GM23338 (cell line): ENCODE measurements at regions not wholly inside any gene's neighbourhood (a gene's known extent, or its start where the extent isn't known, plus 50 kb on each side); places are given as distances from the start of the nearest gene placed in this dataset.

ENCODE experiments used
- ATAC-seq: fragments of 200-7000 bp; cut with Tn5 transposase; 3 replicates; pipeline ENCODE4 v1.9.1; 2020
- DNase-seq: peaks from one replicate; pipeline ENCODE4 v3.0.0-alpha.2; 2015; ENCODE audit warnings: low spot score
- H2AFZ ChIP-seq: fragments of 200-600 bp; sonication (generic); 2 replicates; pipeline ENCODE4 v1.8.0; 2016; ENCODE audit warnings: antibody characterized with exemption, mild to moderate bottlenecking, moderate library complexity
- H3F3A ChIP-seq: fragments of 200-600 bp; sonication (generic); replicated peaks from 2 replicates; pipeline ENCODE4 v1.8.0; 2017; ENCODE audit warnings: antibody characterized with exemption, mixed run types, low read depth
- H3K27ac ChIP-seq: fragments of 200-600 bp; sonication (generic); 2 replicates; pipeline ENCODE4 v1.6.1; 2016; ENCODE audit warnings: low read depth
- H3K27me3 ChIP-seq: fragments of 200-600 bp; sonication (generic); 2 replicates; pipeline ENCODE4 v1.8.0; 2016; ENCODE audit warnings: mild to moderate bottlenecking, mixed run types, moderate library complexity; ENCODE audit not compliant: insufficient read depth
- H3K36me3 ChIP-seq: fragments of 200-600 bp; sonication (generic); 2 replicates; pipeline ENCODE4 v1.8.0; 2016; ENCODE audit warnings: mild to moderate bottlenecking; ENCODE audit not compliant: insufficient read depth
- H3K4me1 ChIP-seq: fragments of 200-600 bp; sonication (generic); 2 replicates; pipeline ENCODE4 v1.8.0; 2016; ENCODE audit warnings: mild to moderate bottlenecking, moderate library complexity; ENCODE audit not compliant: insufficient read depth
- H3K4me2 ChIP-seq: fragments of 200-600 bp; sonication (generic); 2 replicates; pipeline ENCODE4 v1.7.1; 2017; ENCODE audit warnings: mixed run types
- H3K4me3 ChIP-seq: fragments of 200-600 bp; sonication (generic); 2 replicates; pipeline ENCODE4 v1.6.1; 2016; ENCODE audit warnings: mixed run types
- H3K79me2 ChIP-seq: fragments of 200-600 bp; sonication (generic); replicated peaks from 2 replicates; pipeline ENCODE4 v1.8.0; 2017; ENCODE audit warnings: mild to moderate bottlenecking; ENCODE audit not compliant: insufficient read depth
- H3K9me2 ChIP-seq: fragments of 200-600 bp; sonication (generic); 2 replicates; pipeline ENCODE4 v1.8.0; 2017; ENCODE audit not compliant: insufficient read depth
- H4K20me1 ChIP-seq: fragments of 200-600 bp; sonication (generic); replicated peaks from 2 replicates; pipeline ENCODE4 v1.8.0; 2017; ENCODE audit warnings: mild to moderate bottlenecking; ENCODE audit not compliant: insufficient read depth
- H3K27ac Mint-ChIP-seq: 2 replicates; pipeline ENCODE4 v1.8.0; 2020; ENCODE audit warnings: inconsistent platforms, mild to moderate bottlenecking, moderate library complexity, mixed read lengths
- H3K27me3 Mint-ChIP-seq: 3 replicates; pipeline ENCODE4 v1.8.0; 2022; ENCODE audit warnings: low read depth, mild to moderate bottlenecking, moderate library complexity, mixed read lengths, inconsistent platforms; ENCODE audit not compliant: insufficient read depth, poor library complexity
- H3K36me3 Mint-ChIP-seq: 3 replicates; pipeline ENCODE4 v1.8.0; 2021; ENCODE audit warnings: low read depth, mild to moderate bottlenecking, inconsistent platforms, moderate library complexity, mixed read lengths
- H3K4me1 Mint-ChIP-seq: 3 replicates; pipeline ENCODE4 v1.8.0; 2020; ENCODE audit warnings: mild to moderate bottlenecking, inconsistent platforms, mixed read lengths
- H3K4me3 Mint-ChIP-seq: 3 replicates; pipeline ENCODE4 v1.8.0; 2021; ENCODE audit warnings: moderate library complexity, mild to moderate bottlenecking, inconsistent platforms, mixed read lengths
- H3K9me3 Mint-ChIP-seq: 3 replicates; pipeline ENCODE4 v1.8.0; 2020; ENCODE audit warnings: moderate library complexity, mild to moderate bottlenecking, inconsistent platforms, mixed read lengths
- CREB1 ChIP-seq: fragments of 250-450 bp; sonication (Bioruptor Pico); IDR thresholded peaks from 2 replicates; pipeline ENCODE4 v1.5.0; 2020; ENCODE audit warnings: low read depth, mild to moderate bottlenecking, moderate library complexity
- ETS1 ChIP-seq: IDR thresholded peaks from 2 replicates; pipeline ENCODE4 v1.6.1; 2016; ENCODE audit warnings: antibody characterized with exemption
- EZH2 ChIP-seq: fragments of 200-600 bp; sonication (generic); IDR thresholded peaks from one replicate; pipeline ENCODE4 v1.8.0; 2017; ENCODE audit warnings: antibody characterized with exemption, mild to moderate bottlenecking, low read depth; ENCODE audit not compliant: unreplicated experiment
- EZH2phosphoT487 ChIP-seq: fragments of 200-600 bp; sonication (generic); IDR thresholded peaks from one replicate; pipeline ENCODE4 v1.8.1; 2018; ENCODE audit warnings: antibody characterized with exemption; ENCODE audit not compliant: unreplicated experiment
- JUNB ChIP-seq: IDR thresholded peaks from one replicate; pipeline ENCODE4 v1.6.1; 2016; ENCODE audit warnings: antibody characterized with exemption; ENCODE audit not compliant: unreplicated experiment
- NANOG ChIP-seq: IDR thresholded peaks from 2 replicates; pipeline ENCODE4 v1.6.1; 2016; ENCODE audit warnings: antibody characterized with exemption, borderline replicate concordance
- POLR2AphosphoS5 ChIP-seq: IDR thresholded peaks from 2 replicates; pipeline ENCODE4 v1.6.1; 2016; ENCODE audit warnings: antibody characterized with exemption, low read depth
- STAT1 ChIP-seq: IDR thresholded peaks from one replicate; pipeline ENCODE4 v1.6.1; 2016; ENCODE audit warnings: antibody characterized with exemption; ENCODE audit not compliant: unreplicated experiment
- ZNF114 ChIP-seq: fragments of 250-450 bp; sonication (Bioruptor Pico); IDR thresholded peaks from 2 replicates; pipeline ENCODE4 v1.5.0; 2020; ENCODE audit warnings: mild to moderate bottlenecking, moderate library complexity
- ZNF331 ChIP-seq: fragments of 250-450 bp; sonication (Bioruptor Pico); IDR thresholded peaks from 2 replicates; pipeline ENCODE4 v1.5.0; 2020; ENCODE audit warnings: low read depth, mild to moderate bottlenecking, moderate library complexity
- ZNF462 ChIP-seq: fragments of 250-450 bp; sonication (Bioruptor Pico); IDR thresholded peaks from 2 replicates; pipeline ENCODE4 v1.5.0; 2020; ENCODE audit warnings: mild to moderate bottlenecking, moderate library complexity
- TF ChIP-seq, protein P1 (sequence below): IDR thresholded peaks from one replicate; pipeline ENCODE4 v1.6.1; 2018; ENCODE audit warnings: antibody characterized with exemption; ENCODE audit not compliant: unreplicated experiment
- TF ChIP-seq, protein P2 (sequence below), 2 experiments: fragments of 200-600 bp in 1 of 2; sonication (generic) in 1 of 2; conservative IDR thresholded peaks; 2 replicates each; pipeline versions ENCODE4 v1.5.1 to v1.6.1; 2016 to 2017; ENCODE audit warnings: antibody characterized with exemption in 2 of 2, low read depth in 2 of 2, mild to moderate bottlenecking in 2 of 2, moderate library complexity in 1 of 2

DNA sequence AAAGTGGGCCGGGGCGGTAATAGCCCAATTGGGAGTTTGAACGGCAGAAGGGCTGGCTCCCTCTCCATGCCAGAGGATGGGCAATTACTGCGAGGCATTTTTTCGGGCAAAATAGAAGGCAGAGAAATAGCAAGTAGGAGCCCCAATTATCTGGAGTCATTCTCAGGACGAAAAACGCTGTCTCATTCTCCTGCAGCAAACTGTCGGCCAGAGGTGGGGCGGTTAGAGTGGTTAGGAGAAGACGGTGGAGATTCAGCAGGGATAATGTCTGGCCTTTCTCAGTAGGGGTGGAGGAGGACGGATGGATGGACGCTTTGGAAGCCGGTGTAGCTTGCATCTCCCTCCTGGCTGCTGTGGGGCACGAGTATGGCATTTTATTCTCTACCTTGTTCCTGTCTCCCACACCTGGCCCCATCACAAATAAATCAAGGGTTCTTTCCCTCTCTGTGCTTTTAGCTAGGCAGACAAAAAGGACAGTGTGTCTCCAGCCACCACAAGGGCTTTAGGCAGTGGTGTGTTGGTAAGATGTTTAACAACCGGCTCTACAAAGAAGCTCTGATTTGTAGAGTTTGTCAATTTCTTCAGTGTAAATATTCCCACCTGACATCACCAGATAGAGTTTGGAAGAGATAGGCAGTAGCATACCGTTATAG, 140.5 kb upstream of the LHX5 start:
- peak overlapping the region; percentile 98 for H3K4me2 ChIP-seq
- H3K27me3 Mint-ChIP-seq: peaks cover 18% of the 10 kb centered on the region
- no peak overlapping the region for H3K27ac Mint-ChIP-seq
- peak overlapping the region; percentile 48 for H2AFZ ChIP-seq
- H3K4me3 ChIP-seq: peak overlapping the region; percentile 81; the same call in 1 of the 2 replicates
- peaks cover 38% of the 10 kb centered on the region for H3K4me1 Mint-ChIP-seq
- H3K9me2 ChIP-seq: no peaks in the 10 kb centered on the region
- peaks cover 8% of the 10 kb centered on the region; the same call in 1 of the 2 replicates for H3K27me3 ChIP-seq
- no peaks in the 10 kb centered on the region for H3K79me2 ChIP-seq
- peaks cover 3% of the 10 kb centered on the region; the same call in 2 of the 3 replicates for H3K36me3 Mint-ChIP-seq
- TF ChIP-seq, protein P1, sequence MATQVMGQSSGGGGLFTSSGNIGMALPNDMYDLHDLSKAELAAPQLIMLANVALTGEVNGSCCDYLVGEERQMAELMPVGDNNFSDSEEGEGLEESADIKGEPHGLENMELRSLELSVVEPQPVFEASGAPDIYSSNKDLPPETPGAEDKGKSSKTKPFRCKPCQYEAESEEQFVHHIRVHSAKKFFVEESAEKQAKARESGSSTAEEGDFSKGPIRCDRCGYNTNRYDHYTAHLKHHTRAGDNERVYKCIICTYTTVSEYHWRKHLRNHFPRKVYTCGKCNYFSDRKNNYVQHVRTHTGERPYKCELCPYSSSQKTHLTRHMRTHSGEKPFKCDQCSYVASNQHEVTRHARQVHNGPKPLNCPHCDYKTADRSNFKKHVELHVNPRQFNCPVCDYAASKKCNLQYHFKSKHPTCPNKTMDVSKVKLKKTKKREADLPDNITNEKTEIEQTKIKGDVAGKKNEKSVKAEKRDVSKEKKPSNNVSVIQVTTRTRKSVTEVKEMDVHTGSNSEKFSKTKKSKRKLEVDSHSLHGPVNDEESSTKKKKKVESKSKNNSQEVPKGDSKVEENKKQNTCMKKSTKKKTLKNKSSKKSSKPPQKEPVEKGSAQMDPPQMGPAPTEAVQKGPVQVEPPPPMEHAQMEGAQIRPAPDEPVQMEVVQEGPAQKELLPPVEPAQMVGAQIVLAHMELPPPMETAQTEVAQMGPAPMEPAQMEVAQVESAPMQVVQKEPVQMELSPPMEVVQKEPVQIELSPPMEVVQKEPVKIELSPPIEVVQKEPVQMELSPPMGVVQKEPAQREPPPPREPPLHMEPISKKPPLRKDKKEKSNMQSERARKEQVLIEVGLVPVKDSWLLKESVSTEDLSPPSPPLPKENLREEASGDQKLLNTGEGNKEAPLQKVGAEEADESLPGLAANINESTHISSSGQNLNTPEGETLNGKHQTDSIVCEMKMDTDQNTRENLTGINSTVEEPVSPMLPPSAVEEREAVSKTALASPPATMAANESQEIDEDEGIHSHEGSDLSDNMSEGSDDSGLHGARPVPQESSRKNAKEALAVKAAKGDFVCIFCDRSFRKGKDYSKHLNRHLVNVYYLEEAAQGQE: no peak
- TF ChIP-seq NANOG (no peak), STAT1 (no peak), JUNB (no peak), ZNF462 (CRISPR knock-in tag) (no peak), POLR2AphosphoS5 (no peak), ZNF331 (CRISPR knock-in tag) (no peak), ETS1 (no peak), ZNF114 (no peak), CREB1 (CRISPR knock-in tag) (no peak), EZH2phosphoT487 (no peak), EZH2 (no peak)
- TF ChIP-seq, protein P2, sequence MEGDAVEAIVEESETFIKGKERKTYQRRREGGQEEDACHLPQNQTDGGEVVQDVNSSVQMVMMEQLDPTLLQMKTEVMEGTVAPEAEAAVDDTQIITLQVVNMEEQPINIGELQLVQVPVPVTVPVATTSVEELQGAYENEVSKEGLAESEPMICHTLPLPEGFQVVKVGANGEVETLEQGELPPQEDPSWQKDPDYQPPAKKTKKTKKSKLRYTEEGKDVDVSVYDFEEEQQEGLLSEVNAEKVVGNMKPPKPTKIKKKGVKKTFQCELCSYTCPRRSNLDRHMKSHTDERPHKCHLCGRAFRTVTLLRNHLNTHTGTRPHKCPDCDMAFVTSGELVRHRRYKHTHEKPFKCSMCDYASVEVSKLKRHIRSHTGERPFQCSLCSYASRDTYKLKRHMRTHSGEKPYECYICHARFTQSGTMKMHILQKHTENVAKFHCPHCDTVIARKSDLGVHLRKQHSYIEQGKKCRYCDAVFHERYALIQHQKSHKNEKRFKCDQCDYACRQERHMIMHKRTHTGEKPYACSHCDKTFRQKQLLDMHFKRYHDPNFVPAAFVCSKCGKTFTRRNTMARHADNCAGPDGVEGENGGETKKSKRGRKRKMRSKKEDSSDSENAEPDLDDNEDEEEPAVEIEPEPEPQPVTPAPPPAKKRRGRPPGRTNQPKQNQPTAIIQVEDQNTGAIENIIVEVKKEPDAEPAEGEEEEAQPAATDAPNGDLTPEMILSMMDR (conservative IDR thresholded peaks at IDR 0.05; ENCODE audit: low read depth in 2 of 2): no peak
- H3K36me3 ChIP-seq: no peaks in the 10 kb centered on the region
- H3F3A ChIP-seq: peaks cover 15% of the 10 kb centered on the region; the same call in 1 of the 2 replicates
- H3K4me3 Mint-ChIP-seq: no peak overlapping the region; the same call in 2 of the 3 replicates
- no peak for ATAC-seq
- DNase-seq: no peak
- no peaks in the 10 kb centered on the region for H4K20me1 ChIP-seq
- peaks cover 37% of the 10 kb centered on the region for H3K4me1 ChIP-seq
- no peak overlapping the region for H3K27ac ChIP-seq
- peaks cover 8% of the 10 kb centered on the region; the same call in 2 of the 3 replicates for H3K9me3 Mint-ChIP-seq
